PC-3 (cell line): ENCODE measurements at regions not wholly inside any gene's neighbourhood (a gene's known extent, or its start where the extent isn't known, plus 50 kb on each side); places are given as distances from the start of the nearest gene placed in this dataset.

Source experiments
- ATAC-seq: fragments of 200-7000 bp; cut with Tn5 transposase; 2 replicates; pipeline ENCODE4 v1.9.1; 2020; ENCODE audit warnings: mild to moderate bottlenecking, moderate library complexity
- BruUV-seq: library from RNA; stranded (reverse); fragments of 400-500 nt; replicated peaks from 2 replicates; lab custom pipeline; 2021; lab: Mats Ljungman, UMichigan
- CTCF ChIA-PET: fragments of 300-600 bp; sonication (Branson Sonifier 250); formaldehyde crosslinking; loops from one replicate; lab custom pipeline; 2022; ENCODE audit warnings: antibody characterized with exemption; lab: Charles Lee
- POLR2A ChIA-PET: fragments of 300-600 bp; sonication (Branson Sonifier 250); formaldehyde crosslinking; loops from one replicate; lab custom pipeline; 2022; ENCODE audit warnings: antibody characterized with exemption; ENCODE audit not compliant: unreplicated experiment; lab: Charles Lee
- DNase-seq: peaks from one replicate; pipeline ENCODE4 v3.0.0-alpha.2; 2015
- H2AFZ ChIP-seq: fragments of 300-600 bp; sonication (generic); 2 replicates; pipeline ENCODE4 v1.6.0; 2016; ENCODE audit warnings: antibody characterized with exemption, low read length
- H3F3A ChIP-seq: fragments of 300-600 bp; sonication (generic); one replicate; pipeline ENCODE4 v1.6.0; 2017; ENCODE audit warnings: antibody characterized with exemption, low read length, control low read depth, mild to moderate bottlenecking; ENCODE audit not compliant: unreplicated experiment
- H3K27ac ChIP-seq: fragments of 300-600 bp; sonication (generic); 2 replicates; pipeline ENCODE4 v1.5.1; 2016; ENCODE audit warnings: mild to moderate bottlenecking, low read length
- H3K27me3 ChIP-seq: fragments of 300-600 bp; sonication (generic); 2 replicates; pipeline ENCODE4 v1.6.1; 2016; ENCODE audit warnings: low read length, mixed read lengths
- H3K36me3 ChIP-seq: fragments of 300-600 bp; sonication (generic); 2 replicates; pipeline ENCODE4 v1.6.1; 2016; ENCODE audit warnings: low read depth, mixed run types, low read length, mixed read lengths
- H3K4me1 ChIP-seq: fragments of 300-600 bp; sonication (generic); 2 replicates; pipeline ENCODE4 v1.5.1; 2016; ENCODE audit warnings: low read length; ENCODE audit not compliant: insufficient read depth
- H3K4me2 ChIP-seq: fragments of 300-600 bp; sonication (generic); 2 replicates; pipeline ENCODE4 v1.6.0; 2016; ENCODE audit warnings: low read length
- H3K4me3 ChIP-seq: fragments of 300-600 bp; sonication (generic); 2 replicates; pipeline ENCODE4 v1.5.1; 2016; ENCODE audit warnings: mild to moderate bottlenecking, low read length, mixed read lengths
- H3K79me2 ChIP-seq: fragments of 300-600 bp; sonication (generic); 2 replicates; pipeline ENCODE4 v1.6.1; 2017; ENCODE audit warnings: low read length, mixed read lengths
- H3K9ac ChIP-seq: fragments of 300-600 bp; sonication (generic); 2 replicates; pipeline ENCODE4 v1.6.0; 2016; ENCODE audit warnings: mild to moderate bottlenecking, low read length
- H3K9me2 ChIP-seq: fragments of 300-600 bp; sonication (generic); replicated peaks from 2 replicates; pipeline ENCODE4 v1.6.1; 2016; ENCODE audit warnings: mixed run types, low read length, mixed read lengths
- H3K9me3 ChIP-seq: fragments of 300-600 bp; sonication (generic); 2 replicates; pipeline ENCODE4 v1.6.1; 2016; ENCODE audit warnings: low read length, mixed read lengths
- H4K20me1 ChIP-seq: fragments of 300-600 bp; sonication (generic); 2 replicates; pipeline ENCODE4 v1.6.1; 2016; ENCODE audit warnings: low read length, mixed read lengths
- EZH2 ChIP-seq: fragments of 300-600 bp; sonication (generic); IDR thresholded peaks from one replicate; pipeline ENCODE4 v1.6.1; 2017; ENCODE audit warnings: antibody characterized with exemption, mild to moderate bottlenecking, low read length; ENCODE audit not compliant: unreplicated experiment
- EZH2phosphoT487 ChIP-seq: fragments of 300-600 bp; sonication (generic); IDR thresholded peaks from 2 replicates; pipeline ENCODE4 v1.6.1; 2018; ENCODE audit warnings: mild to moderate bottlenecking, antibody characterized with exemption, low read length, borderline replicate concordance
- intact Hi-C: fragments of 100-400 bp; cut with micrococcal nuclease; formaldehyde crosslinking; loops from 2 replicates; pipeline ENCODE4 v1.9.0; 2023
- TF ChIP-seq, protein P1 (sequence below): fragments of 300-600 bp; sonication (generic); conservative IDR thresholded peaks from 2 replicates; pipeline ENCODE4 v1.5.1; 2017; ENCODE audit warnings: antibody characterized with exemption, low read depth, mild to moderate bottlenecking, low read length

GRCh38 chr10:94282369-94282768 lies 80.4 kb downstream of the NOC3L start:
- no peaks in the 10 kb centered on the region for H3K9me3 ChIP-seq
- H4K20me1 ChIP-seq, result no peaks in the 10 kb centered on the region
- no peak overlapping the region for H2AFZ ChIP-seq
- peak; percentile 52 for DNase-seq
- ATAC-seq, result peak; percentile 64
- H3K79me2 ChIP-seq, result no peaks in the 10 kb centered on the region
- CTCF ChIA-PET, result no interaction called here
- no peak overlapping the region for H3K4me2 ChIP-seq
- no peaks in the 10 kb centered on the region for H3F3A ChIP-seq
- no peak overlapping the region for H3K4me3 ChIP-seq
- H3K4me1 ChIP-seq, result peaks cover 11% of the 10 kb centered on the region
- H3K36me3 ChIP-seq, result no peaks in the 10 kb centered on the region; the same call in 1 of the 2 replicates
- H3K9me2 ChIP-seq, result no peaks in the 10 kb centered on the region
- intact Hi-C loops, result loop anchor here (5.0 kb wide), 2 partner anchors 40 to 160 kb away; no protein-coding TSS in a partner anchor
- TF ChIP-seq, protein P1, sequence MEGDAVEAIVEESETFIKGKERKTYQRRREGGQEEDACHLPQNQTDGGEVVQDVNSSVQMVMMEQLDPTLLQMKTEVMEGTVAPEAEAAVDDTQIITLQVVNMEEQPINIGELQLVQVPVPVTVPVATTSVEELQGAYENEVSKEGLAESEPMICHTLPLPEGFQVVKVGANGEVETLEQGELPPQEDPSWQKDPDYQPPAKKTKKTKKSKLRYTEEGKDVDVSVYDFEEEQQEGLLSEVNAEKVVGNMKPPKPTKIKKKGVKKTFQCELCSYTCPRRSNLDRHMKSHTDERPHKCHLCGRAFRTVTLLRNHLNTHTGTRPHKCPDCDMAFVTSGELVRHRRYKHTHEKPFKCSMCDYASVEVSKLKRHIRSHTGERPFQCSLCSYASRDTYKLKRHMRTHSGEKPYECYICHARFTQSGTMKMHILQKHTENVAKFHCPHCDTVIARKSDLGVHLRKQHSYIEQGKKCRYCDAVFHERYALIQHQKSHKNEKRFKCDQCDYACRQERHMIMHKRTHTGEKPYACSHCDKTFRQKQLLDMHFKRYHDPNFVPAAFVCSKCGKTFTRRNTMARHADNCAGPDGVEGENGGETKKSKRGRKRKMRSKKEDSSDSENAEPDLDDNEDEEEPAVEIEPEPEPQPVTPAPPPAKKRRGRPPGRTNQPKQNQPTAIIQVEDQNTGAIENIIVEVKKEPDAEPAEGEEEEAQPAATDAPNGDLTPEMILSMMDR, result no peak
- no peak for TF ChIP-seq EZH2
- no peak for TF ChIP-seq EZH2phosphoT487
- no TSS peak for BruUV-seq
- POLR2A ChIA-PET, result no interaction called here
- H3K9ac ChIP-seq, result no peak overlapping the region
- H3K27ac ChIP-seq, result no peak overlapping the region
- H3K27me3 ChIP-seq, result no peaks in the 10 kb centered on the region
